NCI-H524 treated with DMSO at 0.1 percent for 48 hours (cell line): ENCODE measurements at regions not wholly inside any gene's neighbourhood (a gene's known extent, or its start where the extent isn't known, plus 50 kb on each side); places are given as distances from the start of the nearest gene placed in this dataset.
"Not testable (repeated sequence)": the region's sequence is repeated elsewhere in the genome, so short reads cannot be mapped to it uniquely, and the experiment has no call there.

ENCODE experiments used
- DNase-seq: peaks from one replicate; lab custom pipeline; 2025; lab: John Stamatoyannopoulos, UW

DNA sequence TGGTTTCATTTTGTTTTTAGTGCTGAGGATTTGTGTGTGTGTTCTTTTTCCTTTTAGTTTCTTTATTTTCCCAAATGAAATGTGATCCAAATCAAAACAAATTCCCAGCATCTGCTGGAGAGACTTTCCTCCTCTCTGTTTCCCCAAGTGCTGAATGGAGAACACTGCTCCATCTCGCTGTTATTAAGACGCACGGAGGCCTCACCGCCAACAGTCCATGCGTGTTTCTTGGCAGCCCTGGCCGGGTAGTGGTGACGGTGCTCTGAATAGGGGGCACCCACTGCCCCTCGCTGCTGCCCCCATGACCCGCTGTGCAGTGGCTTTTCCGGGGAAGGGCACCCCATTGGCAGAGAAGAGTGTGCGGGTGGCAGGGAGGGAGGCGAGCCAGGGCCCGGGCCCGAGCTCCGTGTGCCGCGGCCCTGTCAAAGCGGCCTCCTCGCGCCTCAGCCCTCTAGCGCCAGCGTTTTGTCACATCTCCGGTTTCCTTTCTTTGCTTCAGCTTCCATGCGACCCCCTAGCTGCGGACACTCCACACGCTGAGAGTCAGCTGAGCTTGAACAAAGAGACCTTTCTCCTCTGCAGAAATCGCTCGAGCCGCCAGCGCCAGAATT lies 473.7 kb upstream of the SALL3 start:
- DNase-seq: no peak

DNA sequence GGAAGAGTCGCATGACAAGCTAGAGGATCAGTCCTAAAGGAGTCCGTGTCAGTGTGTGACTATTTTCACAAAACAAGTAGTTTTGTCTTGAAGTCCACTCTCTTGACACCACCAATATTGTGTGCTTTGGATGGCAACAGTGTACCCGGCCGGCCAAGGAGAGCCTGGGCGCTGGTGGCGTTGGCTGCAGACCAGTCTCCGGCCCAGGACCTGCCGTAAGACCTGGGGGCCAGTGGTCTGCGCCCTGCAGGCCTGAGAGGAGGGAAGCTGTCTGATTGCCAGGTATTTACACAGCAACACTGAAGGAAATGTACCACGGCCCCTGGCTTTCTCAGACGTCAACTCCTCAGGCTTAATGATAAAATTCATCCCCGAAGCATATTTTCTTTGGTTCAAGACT lies 472.4 kb upstream of the SALL3 start:
- DNase-seq: no peak

DNA sequence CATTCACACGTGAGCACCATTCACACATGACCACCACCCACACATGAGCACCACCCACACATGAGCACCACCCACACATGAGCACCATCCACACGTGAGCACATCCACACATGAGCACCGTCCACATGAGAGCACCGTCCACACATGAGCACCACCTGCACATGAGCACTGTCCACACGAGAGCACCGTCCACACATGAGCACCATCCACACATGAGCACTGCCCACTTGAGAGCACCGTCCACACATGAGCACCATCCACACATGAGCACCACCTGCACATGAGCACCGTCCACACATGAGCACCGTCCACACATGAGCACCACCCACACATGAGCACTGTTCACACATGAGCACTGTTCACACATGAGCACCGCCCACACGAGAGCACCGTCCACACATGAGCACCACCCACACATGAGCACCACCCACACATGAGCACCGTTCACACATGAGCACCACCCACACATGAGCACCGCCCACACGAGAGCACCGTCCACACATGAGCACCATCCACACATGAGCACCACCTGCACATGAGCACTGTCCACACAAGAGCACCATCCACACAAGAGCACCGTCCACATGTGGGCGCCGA lies 471.3 kb upstream of the SALL3 start:
- not testable (repeated sequence) for DNase-seq

GRCh38 chr18:78510091-78510490 lies 469.5 kb upstream of the SALL3 start:
- no peak for DNase-seq

- DNase-seq: no peak
Measured at GRCh38 chr18:78510636-78511035, 469.0 kb upstream of the SALL3 start.

GRCh38 chr18:78511666-78512601 lies 467.7 kb upstream of the SALL3 start:
- DNase-seq: no peak

DNA sequence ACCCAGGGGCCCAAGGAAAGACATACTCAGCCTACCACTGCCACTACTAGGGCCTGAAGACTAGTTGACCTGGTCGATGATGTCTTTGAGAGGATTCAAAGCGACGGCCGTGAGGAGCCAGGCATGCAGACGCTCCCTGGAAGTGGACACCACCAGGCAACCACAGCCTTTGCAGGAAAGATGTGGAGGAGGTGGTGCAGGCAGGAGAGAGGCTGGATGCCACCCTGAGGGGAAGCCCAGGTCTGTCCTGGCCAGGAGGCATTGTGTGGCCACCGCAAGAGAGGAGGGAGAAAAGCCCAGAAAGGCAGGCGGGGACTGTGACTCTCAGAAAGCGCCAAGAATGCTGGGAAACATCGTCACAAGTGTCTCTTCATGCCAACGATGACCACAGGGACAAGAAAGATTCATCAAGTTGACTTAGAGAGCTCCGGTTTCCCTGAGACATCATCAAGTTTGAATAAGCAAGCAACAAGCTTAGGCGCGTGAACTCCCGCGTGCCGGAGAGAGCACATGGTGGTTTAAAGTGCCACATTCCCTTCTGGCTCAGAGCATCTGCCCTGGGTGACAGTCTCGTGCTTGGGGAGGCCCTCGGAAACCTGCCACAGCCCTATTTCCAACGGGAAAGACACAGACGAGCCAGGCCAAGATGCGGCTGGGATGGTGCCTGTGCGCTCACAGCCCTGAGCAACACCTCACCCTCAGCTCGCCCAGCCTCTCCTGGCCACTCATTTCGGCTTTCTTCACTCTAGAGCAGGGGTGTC lies 464.5 kb upstream of the SALL3 start:
- DNase-seq: no peak

DNA sequence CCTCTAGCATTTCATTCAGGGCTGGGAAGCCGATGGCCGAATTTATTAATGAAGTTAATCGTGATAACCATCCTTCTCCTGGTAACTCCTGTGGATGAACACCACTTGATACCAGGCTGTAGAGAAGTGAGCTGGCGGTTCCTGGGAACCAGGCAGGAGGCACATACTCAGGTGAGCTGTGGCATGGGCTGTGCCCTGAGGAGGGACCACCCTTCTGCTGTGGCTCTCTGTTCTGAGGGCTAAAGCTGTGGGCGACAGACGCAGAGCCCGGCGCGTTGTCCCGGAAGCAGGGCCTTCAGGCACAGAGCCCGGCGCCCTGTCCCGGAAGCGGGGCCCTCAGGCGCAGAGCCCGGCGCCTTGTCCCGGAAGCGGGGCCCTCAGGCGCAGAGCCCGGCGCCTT lies 462.3 kb upstream of the SALL3 start:
- no peak for DNase-seq

GRCh38 chr18:78517973-78518372 lies 461.6 kb upstream of the SALL3 start:
- no peak for DNase-seq

DNA sequence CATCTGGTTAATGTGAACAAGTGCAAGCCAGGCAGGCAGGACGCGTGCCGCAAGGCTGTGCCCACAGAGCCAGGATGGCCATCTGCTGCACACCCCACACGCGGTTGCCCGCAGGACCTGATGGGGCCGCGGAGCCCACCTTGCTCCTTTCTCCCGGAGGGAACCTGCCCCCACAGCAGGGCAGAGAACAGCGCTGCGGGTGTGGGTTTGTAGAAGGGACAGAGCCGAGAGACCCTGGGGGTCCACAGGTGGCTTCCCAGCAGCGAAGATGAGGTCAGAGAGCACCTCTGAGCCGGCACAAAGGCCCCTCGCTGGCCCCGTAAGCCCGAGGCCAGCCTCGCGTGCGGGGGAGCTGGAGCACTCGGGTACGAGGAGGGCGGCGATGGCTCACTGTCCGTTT lies 460.8 kb upstream of the SALL3 start:
- DNase-seq: no peak

GRCh38 chr18:78519394-78520062 lies 460.1 kb upstream of the SALL3 start:
- no peak for DNase-seq

GRCh38 chr18:78521136-78521535 lies 458.5 kb upstream of the SALL3 start:
- DNase-seq: no peak

DNA sequence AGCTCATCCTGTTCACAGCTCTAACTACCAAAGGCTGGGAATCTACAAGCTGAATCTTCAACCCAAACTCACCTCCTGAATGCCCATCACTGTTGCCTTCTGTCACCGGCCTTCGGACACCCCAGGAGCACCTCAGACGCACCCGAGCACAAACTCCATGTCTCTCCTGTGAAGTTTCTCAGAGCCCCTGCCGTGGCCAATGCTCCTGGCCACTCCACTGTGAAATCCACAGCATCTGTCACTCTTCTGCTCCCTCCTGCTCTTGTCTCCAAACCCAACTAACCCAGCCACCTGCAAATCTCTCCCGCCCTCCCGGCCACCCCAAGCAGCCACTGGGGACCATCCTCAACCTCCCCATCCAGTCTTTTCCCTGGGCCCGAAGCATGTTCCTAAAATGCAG lies 457.9 kb upstream of the SALL3 start:
- DNase-seq: no peak

GRCh38 chr18:78522507-78522906 lies 457.1 kb upstream of the SALL3 start:
- no peak for DNase-seq

GRCh38 chr18:78523850-78524249 lies 455.8 kb upstream of the SALL3 start:
- no peak for DNase-seq

DNA sequence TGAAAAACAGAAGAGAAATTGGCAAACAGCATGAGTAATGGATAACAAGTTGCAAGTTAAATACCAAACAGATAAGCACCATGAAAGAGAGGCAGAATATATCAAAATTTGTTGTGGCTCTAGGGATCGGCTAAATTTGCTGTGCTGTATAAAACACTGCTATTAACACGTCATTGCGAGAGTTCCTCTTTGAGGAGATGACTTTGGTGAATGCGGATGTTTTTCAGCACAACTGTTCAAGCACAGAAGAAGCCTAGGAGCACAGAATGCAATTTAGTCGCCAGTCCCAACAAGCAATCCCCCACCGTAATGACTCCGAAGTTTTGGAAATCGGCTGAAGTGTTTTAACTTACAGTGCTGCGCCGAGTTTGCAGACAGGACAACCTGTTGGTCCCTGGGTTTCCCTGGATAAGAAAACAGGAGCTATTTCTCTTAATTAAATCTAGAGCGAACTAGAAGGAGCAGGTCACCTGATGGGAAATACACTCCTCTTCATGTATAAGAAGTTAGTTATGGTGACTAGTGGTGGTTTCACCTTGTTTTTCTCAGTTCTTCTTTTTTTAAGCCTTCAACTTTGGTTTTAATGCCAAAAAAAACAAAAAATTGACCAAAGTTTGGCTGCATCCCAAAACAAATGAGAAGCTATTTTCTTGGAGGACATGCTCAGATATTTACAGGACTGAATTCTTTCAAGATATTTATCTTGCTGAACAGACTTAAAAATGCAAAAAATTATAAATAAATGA lies 454.1 kb upstream of the SALL3 start:
- DNase-seq: no peak

GRCh38 chr18:78526275-78526674 lies 453.3 kb upstream of the SALL3 start:
- no peak for DNase-seq

GRCh38 chr18:78526923-78527711 lies 452.5 kb upstream of the SALL3 start:
- no peak for DNase-seq

DNA sequence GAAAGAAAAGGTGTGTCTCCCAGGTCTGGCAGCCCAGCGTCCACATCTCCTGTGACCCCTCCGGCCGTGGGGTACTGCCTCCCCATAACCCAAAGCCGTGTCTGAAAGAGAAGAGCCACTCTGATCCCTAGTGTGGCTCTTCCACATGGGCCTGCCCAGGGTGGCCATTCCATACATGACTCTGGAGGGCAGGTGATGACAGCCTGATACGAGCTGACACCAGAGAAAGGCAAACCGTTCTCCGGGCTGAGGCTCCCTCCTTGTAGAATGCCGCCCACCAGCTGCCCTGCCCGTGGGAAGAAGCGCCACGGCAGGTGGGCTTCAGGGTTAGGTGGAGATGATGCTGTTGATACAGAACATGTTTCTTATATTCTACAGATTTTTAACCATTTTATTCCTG lies 451.6 kb upstream of the SALL3 start:
- DNase-seq: no peak
